ENCODE measurements at regions not wholly inside any gene's neighbourhood (a gene's known extent, or its start where the extent isn't known, plus 50 kb on each side); places are given as distances from the start of the nearest gene placed in this dataset.

DNA sequence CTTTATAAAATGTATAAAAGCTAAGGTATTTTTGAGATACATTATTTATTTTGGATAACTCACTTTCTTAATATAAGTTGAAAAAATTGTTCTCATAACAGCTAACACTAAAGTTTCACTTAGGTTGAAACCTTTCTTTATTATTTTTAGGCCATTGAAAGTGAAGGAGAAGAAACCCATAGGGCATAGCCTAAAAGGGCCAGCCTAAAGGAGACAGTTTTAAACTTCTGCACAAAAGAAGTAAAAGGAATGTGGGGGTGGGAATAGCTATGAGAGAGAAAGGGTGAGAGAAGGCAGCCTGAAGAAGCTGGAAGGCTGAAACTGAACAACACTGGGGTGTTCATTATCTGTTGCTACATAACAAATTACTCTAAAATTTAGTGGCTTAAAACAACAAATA is 57.6 kb upstream of the RAPGEF2 start:
- TF ChIP-seq, protein P1, sequence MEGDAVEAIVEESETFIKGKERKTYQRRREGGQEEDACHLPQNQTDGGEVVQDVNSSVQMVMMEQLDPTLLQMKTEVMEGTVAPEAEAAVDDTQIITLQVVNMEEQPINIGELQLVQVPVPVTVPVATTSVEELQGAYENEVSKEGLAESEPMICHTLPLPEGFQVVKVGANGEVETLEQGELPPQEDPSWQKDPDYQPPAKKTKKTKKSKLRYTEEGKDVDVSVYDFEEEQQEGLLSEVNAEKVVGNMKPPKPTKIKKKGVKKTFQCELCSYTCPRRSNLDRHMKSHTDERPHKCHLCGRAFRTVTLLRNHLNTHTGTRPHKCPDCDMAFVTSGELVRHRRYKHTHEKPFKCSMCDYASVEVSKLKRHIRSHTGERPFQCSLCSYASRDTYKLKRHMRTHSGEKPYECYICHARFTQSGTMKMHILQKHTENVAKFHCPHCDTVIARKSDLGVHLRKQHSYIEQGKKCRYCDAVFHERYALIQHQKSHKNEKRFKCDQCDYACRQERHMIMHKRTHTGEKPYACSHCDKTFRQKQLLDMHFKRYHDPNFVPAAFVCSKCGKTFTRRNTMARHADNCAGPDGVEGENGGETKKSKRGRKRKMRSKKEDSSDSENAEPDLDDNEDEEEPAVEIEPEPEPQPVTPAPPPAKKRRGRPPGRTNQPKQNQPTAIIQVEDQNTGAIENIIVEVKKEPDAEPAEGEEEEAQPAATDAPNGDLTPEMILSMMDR (IDR thresholded peaks at IDR 0.05), result no peak
- peaks cover 14% of the 10 kb centered on the region for H3K4me1 Mint-ChIP-seq (ENCODE audit: low read depth)
- no peak overlapping the region for H3K4me3 Mint-ChIP-seq
- no peak for DNase-seq
- H3K27ac Mint-ChIP-seq, result no peak overlapping the region
- no peaks in the 10 kb centered on the region for H3K9me3 Mint-ChIP-seq
- H3K36me3 Mint-ChIP-seq (ENCODE audit: low read depth), result no peaks in the 10 kb centered on the region
- H3K27me3 Mint-ChIP-seq (ENCODE audit: insufficient read depth), result peaks cover 26% of the 10 kb centered on the region

DNA sequence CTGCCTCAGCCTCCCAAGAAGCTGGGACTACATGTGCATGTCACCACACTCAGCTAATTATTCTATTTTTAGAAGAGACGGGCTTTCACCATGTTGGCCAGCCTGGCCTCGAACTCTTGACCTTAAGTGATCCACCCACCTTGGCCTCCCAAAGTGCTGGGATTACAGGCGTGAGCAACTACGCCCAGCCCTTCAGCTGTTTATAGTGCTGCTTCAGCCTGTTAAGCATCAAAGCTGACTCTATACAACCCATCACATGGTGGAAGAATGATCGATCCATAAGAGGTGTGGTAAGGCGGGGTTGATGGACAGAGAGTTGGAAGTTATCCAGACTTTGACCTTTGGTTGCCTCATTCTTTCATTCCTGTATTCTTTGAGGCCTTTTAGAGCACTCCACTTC is 56.2 kb upstream of the RAPGEF2 start:
- Mint-ChIP-seq H3K4me3 (no peak overlapping the region), H3K36me3 (ENCODE audit: low read depth) (no peaks in the 10 kb centered on the region), H3K27me3 (ENCODE audit: insufficient read depth) (peaks cover 25% of the 10 kb centered on the region), H3K27ac (no peak overlapping the region), H3K9me3 (no peaks in the 10 kb centered on the region), H3K4me1 (ENCODE audit: low read depth) (peaks cover 21% of the 10 kb centered on the region)
- TF ChIP-seq, protein P1 (IDR thresholded peaks at IDR 0.05), result no peak
- no peak for DNase-seq

DNA sequence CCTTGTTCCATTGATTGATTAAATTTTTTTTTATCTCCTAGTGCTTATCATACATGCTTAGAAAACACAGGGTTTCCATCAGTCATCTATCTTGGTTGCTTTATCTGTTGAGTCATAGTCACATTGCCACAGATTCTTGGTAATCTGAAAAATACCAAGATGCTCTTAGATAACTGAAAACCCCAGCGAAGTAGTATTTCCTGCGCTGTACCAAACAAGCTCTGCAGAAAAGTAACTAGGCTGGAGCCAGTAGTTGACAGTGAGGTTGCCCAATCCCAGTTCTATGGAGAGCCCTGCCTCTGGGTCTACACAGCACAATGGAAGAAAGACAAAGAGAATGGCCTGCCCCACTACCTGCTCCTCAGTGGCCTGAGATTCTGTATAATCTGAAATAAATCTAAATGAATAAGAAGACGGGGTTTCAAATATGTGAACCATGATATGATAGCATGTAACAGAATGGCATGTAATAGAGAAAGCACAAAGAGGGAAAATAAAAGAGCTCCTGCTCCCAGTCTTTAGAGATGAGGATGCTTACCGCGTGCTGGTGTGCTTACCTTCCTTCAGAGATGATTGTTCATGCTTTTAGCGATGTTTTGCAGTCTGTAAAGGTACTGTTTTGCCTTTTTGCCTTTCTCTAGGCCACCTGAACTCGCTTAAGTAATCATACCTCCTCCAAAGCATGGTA is 55.3 kb upstream of the RAPGEF2 start:
- Mint-ChIP-seq H3K27me3 (ENCODE audit: insufficient read depth) (peaks cover 24% of the 10 kb centered on the region), H3K4me1 (ENCODE audit: low read depth) (peaks cover 25% of the 10 kb centered on the region), H3K9me3 (no peaks in the 10 kb centered on the region), H3K27ac (no peak overlapping the region), H3K36me3 (ENCODE audit: low read depth) (no peaks in the 10 kb centered on the region), H3K4me3 (peak overlapping the region; percentile 77; the same call in 1 of the 2 replicates)
- DNase-seq, result no peak
- TF ChIP-seq, protein P1 (IDR thresholded peaks at IDR 0.05), result no peak

DNA sequence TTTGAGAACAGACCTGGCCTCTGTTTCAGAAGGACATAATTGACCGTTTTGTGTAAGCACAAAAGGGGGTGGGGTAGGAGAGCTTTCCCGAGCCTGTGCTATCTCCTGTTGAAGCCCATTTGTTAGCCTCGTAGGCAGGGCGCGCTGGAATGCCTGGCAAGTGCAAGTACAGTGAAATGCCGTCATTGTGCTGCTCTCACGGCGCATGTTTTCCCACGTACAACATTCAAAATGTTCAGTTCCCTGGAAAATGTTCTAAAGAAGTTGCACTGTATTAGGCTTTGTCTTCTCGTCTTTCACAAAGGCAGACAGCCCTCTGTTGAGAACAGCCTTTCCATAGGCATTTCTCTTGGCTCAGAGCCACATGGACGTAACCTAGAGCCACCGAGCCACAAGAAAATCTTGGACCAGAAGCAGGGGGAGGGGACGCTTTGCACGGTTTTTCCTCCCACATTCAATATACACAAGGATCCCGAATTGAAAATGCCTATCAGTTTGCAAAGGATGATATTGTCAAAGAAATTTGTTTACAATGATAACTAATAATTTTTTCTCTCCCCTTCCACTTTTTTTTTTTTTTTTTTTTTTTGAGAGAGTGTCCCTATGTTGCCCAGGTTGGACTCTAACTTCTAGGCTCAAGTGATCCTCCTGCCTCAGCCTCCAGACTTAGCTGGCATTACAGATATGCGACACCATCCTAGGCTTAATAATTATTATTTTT is 54.6 kb upstream of the RAPGEF2 start:
- Mint-ChIP-seq H3K36me3 (ENCODE audit: low read depth) (no peaks in the 10 kb centered on the region), H3K4me1 (ENCODE audit: low read depth) (peaks cover 25% of the 10 kb centered on the region), H3K27ac (no peak overlapping the region), H3K9me3 (no peaks in the 10 kb centered on the region), H3K27me3 (ENCODE audit: insufficient read depth) (peaks cover 19% of the 10 kb centered on the region), H3K4me3 (peak overlapping the region; percentile 77)
- TF ChIP-seq, protein P1 (IDR thresholded peaks at IDR 0.05), result no peak
- DNase-seq, result peak; percentile 26

DNA sequence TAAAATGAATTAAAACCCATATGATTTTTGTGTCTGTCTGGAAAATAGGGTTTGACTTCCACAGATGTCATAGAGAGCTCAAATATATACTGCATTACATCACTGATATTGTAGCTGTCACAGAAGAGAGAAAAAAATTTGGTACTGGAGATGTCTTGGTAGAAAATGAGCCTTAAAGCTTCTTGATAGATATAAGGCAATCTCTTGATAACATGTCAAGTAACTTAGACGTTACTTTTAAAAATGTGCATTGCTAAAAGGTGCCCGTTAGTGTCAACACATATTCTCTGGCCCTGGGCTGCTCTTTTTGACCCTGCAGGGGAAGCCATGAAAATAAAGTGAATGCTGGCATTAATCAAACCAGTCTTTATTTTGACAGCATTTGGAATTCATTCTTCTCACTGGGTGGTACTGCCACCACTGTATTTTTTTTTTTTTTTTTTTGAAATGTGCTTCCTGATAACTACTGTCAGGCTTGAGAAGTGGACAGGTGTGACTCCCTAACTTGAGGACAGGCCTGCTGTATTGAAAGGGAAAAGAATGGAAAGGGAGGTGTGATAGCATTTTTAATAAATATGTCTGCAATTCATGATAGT is 53.0 kb upstream of the RAPGEF2 start:
- TF ChIP-seq, protein P1 (IDR thresholded peaks at IDR 0.05), result no peak
- H3K4me1 Mint-ChIP-seq (ENCODE audit: low read depth), result peaks cover 25% of the 10 kb centered on the region
- no peaks in the 10 kb centered on the region for H3K36me3 Mint-ChIP-seq (ENCODE audit: low read depth)
- H3K27ac Mint-ChIP-seq, result no peak overlapping the region
- peaks cover 16% of the 10 kb centered on the region for H3K27me3 Mint-ChIP-seq (ENCODE audit: insufficient read depth)
- DNase-seq, result no peak
- no peak overlapping the region for H3K4me3 Mint-ChIP-seq
- H3K9me3 Mint-ChIP-seq, result no peaks in the 10 kb centered on the region
